ENCODE measurements at regions not wholly inside any gene's neighbourhood (a gene's known extent, or its start where the extent isn't known, plus 50 kb on each side); places are given as distances from the start of the nearest gene placed in this dataset.

DNA sequence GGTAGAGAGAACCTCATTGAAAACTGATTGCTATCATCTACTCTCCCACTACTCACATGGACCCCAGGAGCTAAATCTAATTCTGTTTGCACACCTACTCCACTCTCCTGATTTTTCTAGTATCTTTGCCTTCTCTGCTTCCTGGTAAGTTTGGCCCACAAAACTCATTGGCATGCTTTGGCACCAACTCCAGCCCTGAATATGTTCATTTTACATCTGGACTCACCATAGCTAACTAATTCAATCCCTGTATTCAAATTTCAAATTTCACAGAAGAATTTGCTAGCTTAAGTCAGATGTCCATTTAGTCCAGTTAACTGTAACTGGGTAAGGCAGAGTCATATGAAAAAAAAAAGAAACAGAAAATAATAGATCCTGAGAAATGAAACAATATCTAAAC lies 442.1 kb downstream of the SUCLG1 start:
- H3K36me3 ChIP-seq (replicated peaks; ENCODE audit: insufficient read depth, low read length) = no peaks in the 10 kb centered on the region
- no peak overlapping the region for H2AFZ ChIP-seq (ENCODE audit: low read length)
- H3K9me3 ChIP-seq (replicated peaks; ENCODE audit: insufficient read depth, low read length) = no peaks in the 10 kb centered on the region
- no peaks in the 10 kb centered on the region for H3K27me3 ChIP-seq (replicated peaks; ENCODE audit: insufficient read depth, low read length)
- H3K9ac ChIP-seq (ENCODE audit: low read length) = no peak overlapping the region
- H3K4me3 ChIP-seq (ENCODE audit: low read length) = no peak overlapping the region
- no peak overlapping the region for H3K27ac ChIP-seq (ENCODE audit: low read length)
- DNase-seq = no peak
- H3K4me1 ChIP-seq (ENCODE audit: low read length) = no peaks in the 10 kb centered on the region
- H3F3A ChIP-seq (ENCODE audit: insufficient read depth, low read length) = no peaks in the 10 kb centered on the region
- H3K79me2 ChIP-seq (ENCODE audit: low read length) = no peaks in the 10 kb centered on the region
- no peaks in the 10 kb centered on the region for H4K20me1 ChIP-seq (ENCODE audit: insufficient read depth, low read length)
- no peaks in the 10 kb centered on the region for H3K9me2 ChIP-seq (replicated peaks; ENCODE audit: insufficient read depth, low read length)
- no peak overlapping the region for H3K4me2 ChIP-seq (ENCODE audit: low read depth, low read length)
- TF ChIP-seq EZH2phosphoT487 (IDR thresholded peaks at IDR 0.05; ENCODE audit: low read length) (no peak), EZH2 (optimal IDR thresholded peaks at IDR 0.05; ENCODE audit: low read depth, low read length) (no peak)

DNA sequence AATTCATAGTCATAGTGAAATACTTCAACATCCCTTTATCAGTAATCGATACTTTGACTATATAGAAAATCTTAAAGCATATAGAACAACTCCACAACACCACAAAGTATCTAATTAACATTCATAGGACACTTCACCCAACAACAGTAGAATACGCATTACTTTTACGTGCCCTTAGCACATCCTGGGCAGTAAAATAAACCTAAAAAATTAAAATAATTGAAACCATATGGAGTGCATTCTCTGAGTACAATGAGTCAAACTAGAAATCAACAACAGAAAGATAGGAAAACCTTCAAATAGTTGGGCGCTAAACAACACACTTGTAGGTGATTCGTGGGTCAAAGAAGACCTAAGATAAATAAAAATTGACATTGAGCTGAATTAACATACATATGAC lies 442.9 kb downstream of the SUCLG1 start:
- no peaks in the 10 kb centered on the region for H3K36me3 ChIP-seq (replicated peaks; ENCODE audit: insufficient read depth, low read length)
- H3K4me2 ChIP-seq (ENCODE audit: low read depth, low read length) = no peak overlapping the region
- H3K9me2 ChIP-seq (replicated peaks; ENCODE audit: insufficient read depth, low read length) = no peaks in the 10 kb centered on the region
- H4K20me1 ChIP-seq (ENCODE audit: insufficient read depth, low read length) = no peaks in the 10 kb centered on the region
- H3K79me2 ChIP-seq (ENCODE audit: low read length) = no peaks in the 10 kb centered on the region
- TF ChIP-seq EZH2phosphoT487 (IDR thresholded peaks at IDR 0.05; ENCODE audit: low read length) (no peak), EZH2 (optimal IDR thresholded peaks at IDR 0.05; ENCODE audit: low read depth, low read length) (no peak)
- TF ChIP-seq, protein P1, sequence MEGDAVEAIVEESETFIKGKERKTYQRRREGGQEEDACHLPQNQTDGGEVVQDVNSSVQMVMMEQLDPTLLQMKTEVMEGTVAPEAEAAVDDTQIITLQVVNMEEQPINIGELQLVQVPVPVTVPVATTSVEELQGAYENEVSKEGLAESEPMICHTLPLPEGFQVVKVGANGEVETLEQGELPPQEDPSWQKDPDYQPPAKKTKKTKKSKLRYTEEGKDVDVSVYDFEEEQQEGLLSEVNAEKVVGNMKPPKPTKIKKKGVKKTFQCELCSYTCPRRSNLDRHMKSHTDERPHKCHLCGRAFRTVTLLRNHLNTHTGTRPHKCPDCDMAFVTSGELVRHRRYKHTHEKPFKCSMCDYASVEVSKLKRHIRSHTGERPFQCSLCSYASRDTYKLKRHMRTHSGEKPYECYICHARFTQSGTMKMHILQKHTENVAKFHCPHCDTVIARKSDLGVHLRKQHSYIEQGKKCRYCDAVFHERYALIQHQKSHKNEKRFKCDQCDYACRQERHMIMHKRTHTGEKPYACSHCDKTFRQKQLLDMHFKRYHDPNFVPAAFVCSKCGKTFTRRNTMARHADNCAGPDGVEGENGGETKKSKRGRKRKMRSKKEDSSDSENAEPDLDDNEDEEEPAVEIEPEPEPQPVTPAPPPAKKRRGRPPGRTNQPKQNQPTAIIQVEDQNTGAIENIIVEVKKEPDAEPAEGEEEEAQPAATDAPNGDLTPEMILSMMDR (IDR thresholded peaks at IDR 0.05; ENCODE audit: low read length) = no peak
- DNase-seq = no peak
- no peaks in the 10 kb centered on the region for H3K9me3 ChIP-seq (replicated peaks; ENCODE audit: insufficient read depth, low read length)
- no peaks in the 10 kb centered on the region for H3K27me3 ChIP-seq (replicated peaks; ENCODE audit: insufficient read depth, low read length)
- no peak overlapping the region for H3K4me3 ChIP-seq (ENCODE audit: low read length)
- no peaks in the 10 kb centered on the region for H3F3A ChIP-seq (ENCODE audit: insufficient read depth, low read length)
- no peak overlapping the region for H3K9ac ChIP-seq (ENCODE audit: low read length)
- no peak overlapping the region for H3K27ac ChIP-seq (ENCODE audit: low read length)
- H2AFZ ChIP-seq (ENCODE audit: low read length) = no peak overlapping the region
- H3K4me1 ChIP-seq (ENCODE audit: low read length) = no peaks in the 10 kb centered on the region

DNA sequence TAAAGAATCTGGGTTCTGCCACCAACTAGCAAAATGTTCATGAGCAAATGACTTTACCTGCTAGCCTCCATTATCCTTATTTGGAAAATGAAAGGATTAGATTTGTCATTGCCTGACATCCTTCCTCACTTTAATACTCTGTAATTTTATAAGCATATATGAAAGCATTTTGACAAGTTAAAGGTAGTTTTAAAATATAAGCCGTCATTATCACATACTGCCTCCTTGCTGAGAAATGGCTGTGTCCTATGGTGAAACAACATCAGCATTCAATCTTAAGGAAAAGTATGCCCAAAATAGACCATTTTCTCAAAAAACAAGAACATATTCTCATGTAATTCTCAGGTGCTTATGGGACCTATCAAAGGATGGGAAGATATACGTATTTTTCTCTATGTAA lies 461.2 kb downstream of the SUCLG1 start:
- Histone ChIP-seq H3K9me2 (replicated peaks; ENCODE audit: insufficient read depth, low read length) (no peaks in the 10 kb centered on the region), H3K27me3 (replicated peaks; ENCODE audit: insufficient read depth, low read length) (no peaks in the 10 kb centered on the region), H3K4me1 (ENCODE audit: low read length) (no peaks in the 10 kb centered on the region), H3K79me2 (ENCODE audit: low read length) (no peaks in the 10 kb centered on the region), H3K36me3 (replicated peaks; ENCODE audit: insufficient read depth, low read length) (no peaks in the 10 kb centered on the region), H4K20me1 (ENCODE audit: insufficient read depth, low read length) (no peaks in the 10 kb centered on the region), H3K9ac (ENCODE audit: low read length) (no peak overlapping the region), H3K27ac (ENCODE audit: low read length) (no peak overlapping the region), H3K4me2 (ENCODE audit: low read depth, low read length) (no peak overlapping the region), H2AFZ (ENCODE audit: low read length) (no peak overlapping the region), H3F3A (ENCODE audit: insufficient read depth, low read length) (no peaks in the 10 kb centered on the region), H3K9me3 (replicated peaks; ENCODE audit: insufficient read depth, low read length) (no peaks in the 10 kb centered on the region), H3K4me3 (ENCODE audit: low read length) (no peak overlapping the region)
- TF ChIP-seq, protein P1 (IDR thresholded peaks at IDR 0.05; ENCODE audit: low read length) = no peak
- TF ChIP-seq EZH2 (optimal IDR thresholded peaks at IDR 0.05; ENCODE audit: low read depth, low read length) (no peak), EZH2phosphoT487 (IDR thresholded peaks at IDR 0.05; ENCODE audit: low read length) (no peak)
- no peak for DNase-seq

DNA sequence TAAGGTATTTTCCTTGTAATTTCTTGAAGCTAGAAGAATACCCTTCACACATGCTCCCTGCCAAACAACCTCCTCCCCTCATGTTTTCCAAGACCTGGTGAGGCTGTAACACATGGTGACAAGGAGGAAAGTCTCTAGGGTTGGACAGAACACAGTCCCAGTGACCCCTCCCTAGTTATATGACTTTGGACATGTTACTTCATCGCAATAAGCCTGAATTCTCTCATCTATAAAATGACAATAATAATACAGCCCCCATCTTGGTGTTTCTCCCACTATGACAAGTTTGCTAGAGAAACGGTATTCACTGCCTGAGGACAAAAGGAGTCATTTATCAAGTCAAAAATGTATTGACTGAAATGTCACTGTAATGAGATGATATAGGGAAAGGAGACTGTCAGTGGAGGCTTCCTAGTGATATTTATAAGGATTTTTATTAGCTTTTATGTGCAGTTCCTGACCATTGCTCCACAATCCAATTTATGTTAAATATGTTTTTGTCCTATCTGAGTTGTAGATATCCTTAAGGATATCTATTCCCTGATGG lies 464.4 kb downstream of the SUCLG1 start:
- Histone ChIP-seq H4K20me1 (ENCODE audit: insufficient read depth, low read length) (no peaks in the 10 kb centered on the region), H3K4me1 (ENCODE audit: low read length) (no peaks in the 10 kb centered on the region), H3K9ac (ENCODE audit: low read length) (no peak overlapping the region), H3K27me3 (replicated peaks; ENCODE audit: insufficient read depth, low read length) (no peaks in the 10 kb centered on the region), H3K36me3 (replicated peaks; ENCODE audit: insufficient read depth, low read length) (no peaks in the 10 kb centered on the region), H2AFZ (ENCODE audit: low read length) (no peak overlapping the region), H3F3A (ENCODE audit: insufficient read depth, low read length) (no peaks in the 10 kb centered on the region), H3K27ac (ENCODE audit: low read length) (no peak overlapping the region), H3K4me3 (ENCODE audit: low read length) (no peak overlapping the region), H3K4me2 (ENCODE audit: low read depth, low read length) (no peak overlapping the region), H3K9me3 (replicated peaks; ENCODE audit: insufficient read depth, low read length) (no peaks in the 10 kb centered on the region), H3K79me2 (ENCODE audit: low read length) (no peaks in the 10 kb centered on the region), H3K9me2 (replicated peaks; ENCODE audit: insufficient read depth, low read length) (no peaks in the 10 kb centered on the region)
- no peak for DNase-seq
- TF ChIP-seq EZH2phosphoT487 (IDR thresholded peaks at IDR 0.05; ENCODE audit: low read length) = no peak
- no peak for TF ChIP-seq EZH2 (optimal IDR thresholded peaks at IDR 0.05; ENCODE audit: low read depth, low read length)
